GM12865 (cell line): ENCODE measurements at regions not wholly inside any gene's neighbourhood (a gene's known extent, or its start where the extent isn't known, plus 50 kb on each side); places are given as distances from the start of the nearest gene placed in this dataset.

Experiments
- DNase-seq: peaks from one replicate; pipeline ENCODE4 v3.0.0; 2010; ENCODE audit warnings: low read depth
- H3K4me3 ChIP-seq: 2 replicates; pipeline ENCODE4 v1.5.1; 2011; ENCODE audit warnings: mild to moderate bottlenecking, low read depth, low read length, control low read depth
- TF ChIP-seq, protein P1 (sequence below): IDR thresholded peaks from 2 replicates; pipeline ENCODE4 v1.5.1; 2011; ENCODE audit warnings: low read length, control low read depth, low read depth, inconsistent platforms; ENCODE audit not compliant: insufficient read depth; ENCODE audit errors: missing control alignments

DNA sequence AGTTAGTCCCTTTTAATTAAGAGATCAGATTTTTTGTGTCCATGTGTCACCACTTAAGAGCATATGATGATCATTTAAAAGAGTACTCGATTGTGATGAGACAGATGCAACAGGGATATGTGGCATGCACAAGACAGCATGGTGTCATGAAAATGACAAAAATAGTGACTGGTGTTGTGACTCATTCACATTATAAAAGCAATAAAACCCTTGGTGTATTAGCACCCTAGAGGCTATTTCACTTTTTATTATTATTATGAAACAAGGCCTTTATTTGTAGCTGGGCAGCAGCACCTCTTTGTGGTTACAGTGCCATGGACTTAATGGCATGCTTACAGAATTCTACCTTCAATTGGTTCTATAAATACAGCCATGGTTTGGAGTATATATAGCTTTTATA is 1296.0 kb upstream of the ZEB2 start:
- DNase-seq: no peak
- TF ChIP-seq, protein P1, sequence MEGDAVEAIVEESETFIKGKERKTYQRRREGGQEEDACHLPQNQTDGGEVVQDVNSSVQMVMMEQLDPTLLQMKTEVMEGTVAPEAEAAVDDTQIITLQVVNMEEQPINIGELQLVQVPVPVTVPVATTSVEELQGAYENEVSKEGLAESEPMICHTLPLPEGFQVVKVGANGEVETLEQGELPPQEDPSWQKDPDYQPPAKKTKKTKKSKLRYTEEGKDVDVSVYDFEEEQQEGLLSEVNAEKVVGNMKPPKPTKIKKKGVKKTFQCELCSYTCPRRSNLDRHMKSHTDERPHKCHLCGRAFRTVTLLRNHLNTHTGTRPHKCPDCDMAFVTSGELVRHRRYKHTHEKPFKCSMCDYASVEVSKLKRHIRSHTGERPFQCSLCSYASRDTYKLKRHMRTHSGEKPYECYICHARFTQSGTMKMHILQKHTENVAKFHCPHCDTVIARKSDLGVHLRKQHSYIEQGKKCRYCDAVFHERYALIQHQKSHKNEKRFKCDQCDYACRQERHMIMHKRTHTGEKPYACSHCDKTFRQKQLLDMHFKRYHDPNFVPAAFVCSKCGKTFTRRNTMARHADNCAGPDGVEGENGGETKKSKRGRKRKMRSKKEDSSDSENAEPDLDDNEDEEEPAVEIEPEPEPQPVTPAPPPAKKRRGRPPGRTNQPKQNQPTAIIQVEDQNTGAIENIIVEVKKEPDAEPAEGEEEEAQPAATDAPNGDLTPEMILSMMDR: no peak
- H3K4me3 ChIP-seq: no peak overlapping the region

DNA sequence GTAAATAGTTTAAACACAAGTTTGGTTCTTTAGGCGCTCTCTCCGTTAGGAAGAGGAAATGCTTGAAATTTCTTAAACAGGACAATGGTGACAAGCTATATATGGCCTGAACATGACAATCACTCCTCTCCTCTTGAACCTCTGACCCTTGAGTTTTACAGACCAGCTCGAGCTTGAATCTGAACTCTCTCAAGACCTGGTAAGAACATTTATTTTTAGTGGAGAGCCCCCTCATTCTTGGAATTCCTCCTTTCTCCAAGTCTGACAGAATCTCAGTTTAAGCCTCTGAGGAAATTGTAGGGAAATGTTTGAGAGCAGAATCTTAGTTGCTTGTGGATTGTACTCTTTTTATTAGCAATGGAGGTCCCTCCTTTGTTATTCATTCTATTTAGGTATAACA is 1293.6 kb upstream of the ZEB2 start:
- H3K4me3 ChIP-seq: no peak overlapping the region
- TF ChIP-seq, protein P1: no peak
- no peak for DNase-seq

DNA sequence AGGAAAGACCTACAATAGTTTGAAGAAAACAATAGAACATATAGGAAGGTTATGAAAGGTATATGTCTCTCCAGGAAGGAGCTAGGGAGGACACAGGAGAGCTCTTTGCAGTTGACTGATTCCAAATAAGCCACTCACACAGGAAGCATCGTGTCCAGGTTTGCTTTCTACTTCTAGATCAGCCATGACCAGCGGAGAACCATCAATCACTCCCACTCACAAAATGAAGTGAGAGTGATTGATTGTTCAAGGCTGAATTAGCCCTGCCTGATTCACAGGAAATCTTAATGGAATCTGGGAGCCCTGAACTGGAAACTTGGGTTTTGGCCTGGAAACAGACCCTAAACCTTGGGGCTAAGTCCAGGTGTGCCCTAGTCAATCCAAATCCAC is 1292.2 kb upstream of the ZEB2 start:
- no peak for DNase-seq
- TF ChIP-seq, protein P1: no peak
- no peak overlapping the region for H3K4me3 ChIP-seq

DNA sequence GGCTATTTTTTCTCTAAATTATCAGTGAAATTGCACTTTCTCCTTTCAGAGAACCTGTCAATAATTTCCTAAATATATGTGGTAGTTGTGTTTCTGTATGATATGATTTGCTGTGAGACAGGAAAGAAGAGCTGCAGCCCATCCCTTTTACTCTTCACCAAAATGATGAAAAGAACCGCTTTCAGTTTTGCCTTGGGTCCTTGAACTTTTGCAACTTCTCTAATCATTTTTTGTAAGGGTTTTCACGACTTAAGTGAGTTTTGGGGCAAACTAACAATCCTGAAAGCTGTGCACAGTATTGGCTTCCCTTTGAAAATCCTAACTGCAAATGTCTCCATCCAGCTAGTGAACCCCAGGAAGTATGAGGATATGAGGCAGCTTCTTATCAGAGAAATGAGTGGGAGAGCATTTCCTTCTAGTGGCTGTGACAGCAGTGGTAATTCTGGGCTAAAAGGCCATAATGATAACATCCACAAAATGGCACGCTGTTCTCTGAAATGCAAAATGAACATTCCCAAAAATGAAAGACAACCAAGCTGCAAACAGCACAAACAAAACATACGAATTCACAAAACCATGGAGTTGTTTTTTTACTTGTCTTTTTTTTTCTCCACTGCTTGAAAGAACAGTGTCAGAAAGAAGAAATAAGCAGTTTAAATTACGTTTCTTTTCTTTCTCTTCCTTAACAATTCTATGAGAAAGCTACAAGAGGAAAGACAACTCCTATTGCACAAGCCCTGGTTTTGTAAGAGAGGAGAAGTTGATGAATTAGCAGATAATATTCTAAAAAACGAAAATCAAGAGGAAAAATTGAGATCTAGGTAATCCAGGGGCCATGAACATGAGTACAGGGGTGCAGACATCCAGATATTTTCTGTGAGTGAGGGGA is 1291.6 kb upstream of the ZEB2 start:
- H3K4me3 ChIP-seq: no peak overlapping the region
- TF ChIP-seq, protein P1: no peak
- no peak for DNase-seq

DNA sequence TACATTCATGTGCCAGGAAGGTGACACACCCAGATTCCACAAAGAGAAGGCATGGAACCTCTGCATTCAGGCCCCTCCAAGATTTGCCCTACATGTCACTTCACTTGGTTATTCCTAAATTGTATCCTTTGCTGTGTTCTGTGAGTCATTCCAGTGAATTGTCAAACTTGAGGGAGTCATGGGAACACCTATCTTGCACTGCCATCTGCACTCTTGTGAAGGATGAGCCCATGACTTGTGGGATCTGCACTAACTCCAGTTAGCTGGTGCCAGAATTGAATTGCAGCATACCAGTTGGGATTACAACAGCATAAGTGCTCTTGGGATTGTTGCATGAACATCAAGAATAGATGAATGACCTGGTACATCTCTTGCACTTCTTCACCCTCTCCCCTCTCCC is 1288.0 kb upstream of the ZEB2 start:
- DNase-seq: no peak
- H3K4me3 ChIP-seq: no peak overlapping the region
- TF ChIP-seq, protein P1: no peak

- no peak overlapping the region for H3K4me3 ChIP-seq
- TF ChIP-seq, protein P1: no peak
- DNase-seq: no peak
Observed at GRCh38 chr2:145807554-145807953, 1287.6 kb upstream of the ZEB2 start.

DNA sequence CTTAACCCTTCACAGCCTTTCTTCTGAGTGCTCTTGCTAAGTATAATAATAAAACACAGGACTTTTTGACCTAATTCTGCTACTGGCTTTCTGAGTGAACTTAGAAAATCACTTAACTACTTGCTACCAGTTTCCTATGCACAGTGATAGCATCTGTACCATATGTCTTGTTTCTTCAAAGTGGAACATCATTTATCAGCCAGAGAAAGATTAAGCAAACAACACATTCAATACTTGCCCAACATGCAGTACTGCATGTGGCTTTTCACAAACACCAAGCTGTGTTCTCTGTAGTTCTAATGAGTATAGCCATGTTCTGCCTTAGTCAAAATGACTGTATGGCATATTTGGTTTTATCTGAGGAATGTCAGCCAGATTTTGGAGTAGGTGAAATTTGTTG is 1286.6 kb upstream of the ZEB2 start:
- DNase-seq: no peak
- TF ChIP-seq, protein P1: no peak
- H3K4me3 ChIP-seq: no peak overlapping the region
